ENCODE measurements at regions not wholly inside any gene's neighbourhood (a gene's known extent, or its start where the extent isn't known, plus 50 kb on each side); places are given as distances from the start of the nearest gene placed in this dataset.

DNA sequence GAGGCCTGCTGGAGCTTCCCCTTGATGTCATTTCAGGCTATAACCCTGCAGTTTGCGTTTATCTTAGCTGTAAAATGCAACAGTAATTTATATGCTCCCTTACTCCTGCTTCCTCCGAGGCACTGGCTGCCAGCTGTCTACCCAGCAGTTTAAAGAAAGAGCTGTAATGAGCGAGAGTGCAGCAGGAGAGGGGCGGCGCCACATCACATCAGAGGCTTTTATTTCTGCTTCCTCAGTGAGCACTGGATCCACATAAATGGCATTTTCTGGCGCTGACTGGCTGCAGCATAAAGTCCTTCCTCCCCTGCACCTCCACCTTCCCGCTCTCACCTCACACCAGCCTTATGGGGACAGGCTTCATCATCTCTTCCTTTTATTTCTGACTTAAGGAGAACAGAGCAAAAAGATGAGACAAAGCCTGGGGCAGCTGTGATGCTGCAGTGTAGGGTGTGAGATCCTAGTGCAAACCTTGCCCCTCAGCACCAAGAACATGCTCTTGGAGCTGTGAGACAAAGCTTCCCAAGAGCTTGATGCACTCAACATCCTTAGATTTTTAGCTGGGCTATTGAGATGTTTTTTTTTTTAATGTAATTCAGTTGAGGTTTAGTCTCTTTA lies 829.6 kb upstream of the ZNF608 start:
- Histone ChIP-seq H3K36me3 (ENCODE audit: control insufficient read depth in 3 of 3, insufficient read depth in 3 of 3, low read length in 3 of 3) (no peaks in the 10 kb centered on the region), H3K9ac (ENCODE audit: low read depth in 1 of 3, low read length in 3 of 3) (no peak overlapping the region), H3K27me3 (ENCODE audit: control insufficient read depth in 3 of 3, insufficient read depth in 3 of 3, low read length in 3 of 3) (no peaks in the 10 kb centered on the region), H3K9me3 (ENCODE audit: control insufficient read depth in 3 of 3, low read length in 3 of 3) (no peaks in the 10 kb centered on the region), H3K4me1 (ENCODE audit: control insufficient read depth in 3 of 3, insufficient read depth in 3 of 3, low read length in 3 of 3) (no peaks in the 10 kb centered on the region), H3K27ac (ENCODE audit: low read depth, low read length) (no peak overlapping the region), H3K4me3 (ENCODE audit: low read length in 3 of 3) (no peak overlapping the region)

DNA sequence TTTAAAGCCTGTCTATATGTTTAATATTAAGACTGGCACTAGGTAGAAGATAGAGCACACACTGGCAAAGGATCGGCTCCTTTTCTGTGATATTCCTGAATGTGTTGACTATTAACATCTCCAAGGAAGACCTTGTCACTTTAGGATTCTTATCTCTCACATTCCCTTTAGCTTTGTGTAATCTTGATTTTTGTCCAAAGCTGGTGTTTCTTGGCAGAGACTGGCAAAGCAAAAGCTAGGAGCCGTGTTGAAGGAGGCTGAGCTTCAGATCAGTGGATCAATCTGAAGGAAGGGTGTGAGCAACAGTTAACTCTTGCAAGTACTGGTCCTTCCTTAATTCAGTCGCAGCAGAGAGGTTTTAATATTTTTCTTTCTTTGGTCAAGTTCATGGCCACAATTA lies 830.4 kb upstream of the ZNF608 start:
- no peaks in the 10 kb centered on the region for H3K4me1 ChIP-seq (ENCODE audit: control insufficient read depth in 3 of 3, insufficient read depth in 3 of 3, low read length in 3 of 3)
- H3K27ac ChIP-seq (ENCODE audit: low read depth, low read length) = no peak overlapping the region
- H3K9me3 ChIP-seq (ENCODE audit: control insufficient read depth in 3 of 3, low read length in 3 of 3) = no peaks in the 10 kb centered on the region
- H3K4me3 ChIP-seq (ENCODE audit: low read length in 3 of 3) = no peak overlapping the region
- H3K27me3 ChIP-seq (ENCODE audit: control insufficient read depth in 3 of 3, insufficient read depth in 3 of 3, low read length in 3 of 3) = no peaks in the 10 kb centered on the region
- H3K9ac ChIP-seq (ENCODE audit: low read depth in 1 of 3, low read length in 3 of 3) = no peak overlapping the region
- no peaks in the 10 kb centered on the region for H3K36me3 ChIP-seq (ENCODE audit: control insufficient read depth in 3 of 3, insufficient read depth in 3 of 3, low read length in 3 of 3)

DNA sequence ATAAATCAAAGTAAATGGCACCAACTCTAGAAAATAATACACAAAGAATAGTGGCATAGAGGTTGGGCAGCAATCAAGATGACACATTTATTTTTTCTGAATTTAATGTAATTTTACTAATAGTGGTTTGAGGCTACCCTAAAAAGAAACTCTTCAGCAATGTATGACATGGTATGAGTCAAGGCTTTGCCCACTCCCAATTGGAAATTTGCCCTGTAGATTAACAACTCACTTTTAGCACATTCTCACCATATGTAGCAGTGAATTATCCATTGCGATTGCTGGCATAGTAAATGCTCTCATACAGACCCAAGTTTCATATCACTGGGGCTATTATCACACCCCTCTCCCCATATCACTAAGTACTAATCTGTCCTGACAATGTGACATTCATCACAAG lies 832.1 kb upstream of the ZNF608 start:
- H3K27ac ChIP-seq (ENCODE audit: low read depth, low read length) = no peak overlapping the region
- H3K4me1 ChIP-seq (ENCODE audit: control insufficient read depth in 3 of 3, insufficient read depth in 3 of 3, low read length in 3 of 3) = peaks cover 0 to 8% (median 0%) of the 10 kb centered on the region in 3 donors
- no peaks in the 10 kb centered on the region for H3K36me3 ChIP-seq (ENCODE audit: control insufficient read depth in 3 of 3, insufficient read depth in 3 of 3, low read length in 3 of 3)
- no peak overlapping the region for H3K9ac ChIP-seq (ENCODE audit: low read depth in 1 of 3, low read length in 3 of 3)
- H3K4me3 ChIP-seq (ENCODE audit: low read length in 3 of 3) = no peak overlapping the region
- H3K27me3 ChIP-seq (ENCODE audit: control insufficient read depth in 3 of 3, insufficient read depth in 3 of 3, low read length in 3 of 3) = no peaks in the 10 kb centered on the region
- H3K9me3 ChIP-seq (ENCODE audit: control insufficient read depth in 3 of 3, low read length in 3 of 3) = no peaks in the 10 kb centered on the region

- Histone ChIP-seq H3K27ac (ENCODE audit: low read depth, low read length) (no peak overlapping the region), H3K36me3 (ENCODE audit: control insufficient read depth in 3 of 3, insufficient read depth in 3 of 3, low read length in 3 of 3) (no peaks in the 10 kb centered on the region), H3K9ac (ENCODE audit: low read depth in 1 of 3, low read length in 3 of 3) (no peak overlapping the region), H3K4me3 (ENCODE audit: low read length in 3 of 3) (no peak overlapping the region), H3K4me1 (ENCODE audit: control insufficient read depth in 3 of 3, insufficient read depth in 3 of 3, low read length in 3 of 3) (peaks cover 4 to 13% (median 5%) of the 10 kb centered on the region in 3 donors), H3K9me3 (ENCODE audit: control insufficient read depth in 3 of 3, low read length in 3 of 3) (no peaks in the 10 kb centered on the region), H3K27me3 (ENCODE audit: control insufficient read depth in 3 of 3, insufficient read depth in 3 of 3, low read length in 3 of 3) (no peaks in the 10 kb centered on the region)
Observed at GRCh38 chr5:125579182-125579581, 832.7 kb upstream of the ZNF608 start.

GRCh38 chr5:125581311-125581710 lies 834.9 kb upstream of the ZNF608 start:
- Histone ChIP-seq H3K27me3 (ENCODE audit: control insufficient read depth in 3 of 3, insufficient read depth in 3 of 3, low read length in 3 of 3) (no peaks in the 10 kb centered on the region), H3K9ac (ENCODE audit: low read depth in 1 of 3, low read length in 3 of 3) (no peak overlapping the region), H3K4me3 (ENCODE audit: low read length in 3 of 3) (no peak overlapping the region), H3K36me3 (ENCODE audit: control insufficient read depth in 3 of 3, insufficient read depth in 3 of 3, low read length in 3 of 3) (no peaks in the 10 kb centered on the region), H3K9me3 (ENCODE audit: control insufficient read depth in 3 of 3, low read length in 3 of 3) (no peaks in the 10 kb centered on the region), H3K27ac (ENCODE audit: low read depth, low read length) (no peak overlapping the region), H3K4me1 (ENCODE audit: control insufficient read depth in 3 of 3, insufficient read depth in 3 of 3, low read length in 3 of 3) (peaks cover 4 to 13% (median 6%) of the 10 kb centered on the region in 3 donors)

DNA sequence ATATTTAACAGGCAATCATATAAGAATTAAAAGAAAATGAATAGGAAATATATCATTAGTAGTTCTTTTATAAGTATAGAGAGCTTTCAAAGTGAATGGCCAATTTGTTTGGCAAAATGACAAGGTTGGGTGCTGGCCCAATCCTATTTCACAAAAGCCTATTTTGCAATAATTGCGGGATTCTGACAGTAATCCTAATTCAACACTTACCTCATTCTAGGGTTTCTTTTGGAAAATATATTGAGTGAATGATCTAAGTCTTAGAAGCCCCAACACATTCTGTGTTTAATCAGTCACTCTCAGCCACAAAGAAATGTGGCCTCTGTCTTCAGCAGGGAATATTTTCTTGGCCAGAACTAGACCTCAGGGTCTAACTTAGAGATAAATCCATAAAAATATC lies 835.9 kb upstream of the ZNF608 start:
- no peak overlapping the region for H3K27ac ChIP-seq (ENCODE audit: low read depth, low read length)
- peaks cover 4 to 13% (median 6%) of the 10 kb centered on the region in 3 donors for H3K4me1 ChIP-seq (ENCODE audit: control insufficient read depth in 3 of 3, insufficient read depth in 3 of 3, low read length in 3 of 3)
- H3K27me3 ChIP-seq (ENCODE audit: control insufficient read depth in 3 of 3, insufficient read depth in 3 of 3, low read length in 3 of 3) = no peaks in the 10 kb centered on the region
- no peaks in the 10 kb centered on the region for H3K36me3 ChIP-seq (ENCODE audit: control insufficient read depth in 3 of 3, insufficient read depth in 3 of 3, low read length in 3 of 3)
- no peak overlapping the region for H3K4me3 ChIP-seq (ENCODE audit: low read length in 3 of 3)
- H3K9ac ChIP-seq (ENCODE audit: low read depth in 1 of 3, low read length in 3 of 3) = no peak overlapping the region
- H3K9me3 ChIP-seq (ENCODE audit: control insufficient read depth in 3 of 3, low read length in 3 of 3) = no peaks in the 10 kb centered on the region

- Histone ChIP-seq H3K36me3 (ENCODE audit: control insufficient read depth in 3 of 3, insufficient read depth in 3 of 3, low read length in 3 of 3) (no peaks in the 10 kb centered on the region), H3K4me3 (ENCODE audit: low read length in 3 of 3) (peak overlapping the region in 2 of 3 donors; percentile 5 to 34), H3K27me3 (ENCODE audit: control insufficient read depth in 3 of 3, insufficient read depth in 3 of 3, low read length in 3 of 3) (no peaks in the 10 kb centered on the region), H3K27ac (ENCODE audit: low read depth, low read length) (no peak overlapping the region), H3K9me3 (ENCODE audit: control insufficient read depth in 3 of 3, low read length in 3 of 3) (no peaks in the 10 kb centered on the region), H3K4me1 (ENCODE audit: control insufficient read depth in 3 of 3, insufficient read depth in 3 of 3, low read length in 3 of 3) (peaks cover 4 to 13% (median 6%) of the 10 kb centered on the region in 3 donors), H3K9ac (ENCODE audit: low read depth in 1 of 3, low read length in 3 of 3) (peak overlapping the region in 1 of 3 donors; percentile 43)
Observed at GRCh38 chr5:125583321-125584139, 837.1 kb upstream of the ZNF608 start.

GRCh38 chr5:125584140-125584520 lies 837.7 kb upstream of the ZNF608 start:
- no peak overlapping the region for H3K27ac ChIP-seq (ENCODE audit: low read depth, low read length)
- H3K4me1 ChIP-seq (ENCODE audit: control insufficient read depth in 3 of 3, insufficient read depth in 3 of 3, low read length in 3 of 3) = peaks cover 4 to 13% (median 6%) of the 10 kb centered on the region in 3 donors
- no peaks in the 10 kb centered on the region for H3K27me3 ChIP-seq (ENCODE audit: control insufficient read depth in 3 of 3, insufficient read depth in 3 of 3, low read length in 3 of 3)
- H3K36me3 ChIP-seq (ENCODE audit: control insufficient read depth in 3 of 3, insufficient read depth in 3 of 3, low read length in 3 of 3) = no peaks in the 10 kb centered on the region
- H3K4me3 ChIP-seq (ENCODE audit: low read length in 3 of 3) = peak overlapping the region in 1 of 3 donors; percentile 34
- no peak overlapping the region for H3K9ac ChIP-seq (ENCODE audit: low read depth in 1 of 3, low read length in 3 of 3)
- H3K9me3 ChIP-seq (ENCODE audit: control insufficient read depth in 3 of 3, low read length in 3 of 3) = no peaks in the 10 kb centered on the region

DNA sequence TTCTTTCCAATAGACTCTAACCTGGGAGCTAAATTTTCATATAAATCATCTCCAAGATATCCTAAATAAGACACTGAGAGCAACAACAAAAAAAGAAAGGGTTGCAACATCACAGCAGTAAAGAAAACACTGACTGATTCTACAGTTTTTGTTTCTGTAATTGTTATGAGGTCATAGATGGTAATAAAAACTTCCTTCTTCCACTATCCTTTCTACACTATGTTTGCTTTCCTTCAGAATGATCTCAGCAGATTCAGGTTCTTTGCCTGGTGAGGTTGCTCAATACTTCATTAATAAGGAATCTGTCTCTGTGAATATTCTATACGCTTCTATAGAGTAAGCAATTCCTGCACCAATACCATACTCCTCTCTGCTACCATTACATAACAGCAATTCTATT lies 835.6 kb upstream of the GRAMD2B start:
- Histone ChIP-seq H3K9ac (ENCODE audit: low read depth in 1 of 3, low read length in 3 of 3) (no peak overlapping the region), H3K27ac (ENCODE audit: low read depth, low read length) (no peak overlapping the region), H3K4me1 (ENCODE audit: control insufficient read depth in 3 of 3, insufficient read depth in 3 of 3, low read length in 3 of 3) (peaks cover 4 to 13% (median 6%) of the 10 kb centered on the region in 3 donors), H3K36me3 (ENCODE audit: control insufficient read depth in 3 of 3, insufficient read depth in 3 of 3, low read length in 3 of 3) (no peaks in the 10 kb centered on the region), H3K27me3 (ENCODE audit: control insufficient read depth in 3 of 3, insufficient read depth in 3 of 3, low read length in 3 of 3) (no peaks in the 10 kb centered on the region), H3K9me3 (ENCODE audit: control insufficient read depth in 3 of 3, low read length in 3 of 3) (no peaks in the 10 kb centered on the region), H3K4me3 (ENCODE audit: low read length in 3 of 3) (no peak overlapping the region)

- no peaks in the 10 kb centered on the region for H3K36me3 ChIP-seq (ENCODE audit: control insufficient read depth in 3 of 3, insufficient read depth in 3 of 3, low read length in 3 of 3)
- no peak overlapping the region for H3K9ac ChIP-seq (ENCODE audit: low read depth in 1 of 3, low read length in 3 of 3)
- no peak overlapping the region for H3K27ac ChIP-seq (ENCODE audit: low read depth, low read length)
- H3K9me3 ChIP-seq (ENCODE audit: control insufficient read depth in 3 of 3, low read length in 3 of 3) = no peaks in the 10 kb centered on the region
- H3K4me3 ChIP-seq (ENCODE audit: low read length in 3 of 3) = no peak overlapping the region
- H3K27me3 ChIP-seq (ENCODE audit: control insufficient read depth in 3 of 3, insufficient read depth in 3 of 3, low read length in 3 of 3) = no peaks in the 10 kb centered on the region
- H3K4me1 ChIP-seq (ENCODE audit: control insufficient read depth in 3 of 3, insufficient read depth in 3 of 3, low read length in 3 of 3) = no peaks in the 10 kb centered on the region
Observed at GRCh38 chr5:125592856-125593255, 830.4 kb upstream of the GRAMD2B start.
